HL-60 (cell line): ENCODE measurements at regions not wholly inside any gene's neighbourhood (a gene's known extent, or its start where the extent isn't known, plus 50 kb on each side); places are given as distances from the start of the nearest gene placed in this dataset.

ENCODE experiments used
- DNase-seq, 2 experiments: peaks; one replicate each; pipeline ENCODE4 v3.0.0-alpha.2; 2010 to 2020; ENCODE audit warnings: low read depth in 1 of 2, low spot score in 1 of 2
- H3K27ac ChIP-seq: fragments of 250-450 bp; sonication (Bioruptor Pico); replicated peaks from 2 replicates; pipeline ENCODE4 v1.5.1; 2020; ENCODE audit warnings: mild to moderate bottlenecking, moderate library complexity
- H3K27me3 ChIP-seq: fragments of 250-450 bp; sonication (Bioruptor Pico); 2 replicates; pipeline ENCODE4 v1.5.1; 2021; ENCODE audit warnings: mild to moderate bottlenecking, moderate library complexity; ENCODE audit not compliant: insufficient read depth, poor library complexity, severe bottlenecking
- H3K4me3 ChIP-seq: replicated peaks from 2 replicates; pipeline ENCODE4 v1.5.1; 2011; ENCODE audit warnings: mild to moderate bottlenecking, control low read depth, low read length; ENCODE audit not compliant: insufficient read depth
- CTCF ChIP-seq: IDR thresholded peaks from one replicate; pipeline ENCODE4 v1.5.1; 2011; ENCODE audit warnings: low read length, control low read depth, inconsistent platforms; ENCODE audit not compliant: insufficient read depth
- GABPA ChIP-seq: IDR thresholded peaks from 2 replicates; pipeline ENCODE4 v1.6.1; 2012; ENCODE audit warnings: low read depth
- POLR2AphosphoS5 ChIP-seq: IDR thresholded peaks from 2 replicates; pipeline ENCODE4 v1.6.1; 2012; ENCODE audit warnings: low read depth
- REST ChIP-seq: IDR thresholded peaks from 2 replicates; pipeline ENCODE4 v1.6.1; 2012; ENCODE audit warnings: low read depth; ENCODE audit not compliant: insufficient replicate concordance
- SPI1 ChIP-seq: IDR thresholded peaks from 2 replicates; pipeline ENCODE4 v1.6.1; 2012; ENCODE audit warnings: low read depth, mild to moderate bottlenecking, borderline replicate concordance

GRCh38 chr20:7492257-7492656, 448.0 kb downstream of the HAO1 start:
- H3K4me3 ChIP-seq = no peak overlapping the region
- H3K27ac ChIP-seq = no peak overlapping the region
- DNase-seq = no peak
- TF ChIP-seq GABPA (no peak), CTCF (no peak), POLR2AphosphoS5 (no peak), SPI1 (no peak), REST (no peak)
- no peaks in the 10 kb centered on the region for H3K27me3 ChIP-seq

- H3K27me3 ChIP-seq = no peaks in the 10 kb centered on the region
- TF ChIP-seq GABPA (no peak), CTCF (no peak), POLR2AphosphoS5 (no peak)
- no peak overlapping the region for H3K27ac ChIP-seq
- H3K4me3 ChIP-seq = no peak overlapping the region
- DNase-seq = no peak
These were observed 446.9 kb downstream of the HAO1 start for GRCh38 chr20:7493311-7493710.

- TF ChIP-seq SPI1 (no peak), POLR2AphosphoS5 (no peak), REST (no peak), CTCF (no peak), GABPA (no peak)
- no peak overlapping the region for H3K27ac ChIP-seq
- no peak for DNase-seq
- no peak overlapping the region for H3K4me3 ChIP-seq
- H3K27me3 ChIP-seq = no peaks in the 10 kb centered on the region
These were observed 443.8 kb downstream of the HAO1 start for GRCh38 chr20:7496394-7496991.

GRCh38 chr20:7497985-7498384, 442.3 kb downstream of the HAO1 start:
- Histone ChIP-seq H3K27ac (no peak overlapping the region), H3K27me3 (no peaks in the 10 kb centered on the region), H3K4me3 (no peak overlapping the region)
- no peak for DNase-seq
- no peak for TF ChIP-seq POLR2AphosphoS5
- TF ChIP-seq SPI1 = no peak
- TF ChIP-seq CTCF = no peak
- TF ChIP-seq GABPA = no peak
- TF ChIP-seq REST = no peak
